PC-3 (cell line): ENCODE measurements at regions not wholly inside any gene's neighbourhood (a gene's known extent, or its start where the extent isn't known, plus 50 kb on each side); places are given as distances from the start of the nearest gene placed in this dataset.

Experiments
- CTCF ChIP-seq: fragments of 300-600 bp; sonication (generic); conservative IDR thresholded peaks from 2 replicates; pipeline ENCODE4 v1.5.1; 2017; ENCODE audit warnings: antibody characterized with exemption, low read depth, mild to moderate bottlenecking, low read length
- EZH2 ChIP-seq: fragments of 300-600 bp; sonication (generic); IDR thresholded peaks from one replicate; pipeline ENCODE4 v1.6.1; 2017; ENCODE audit warnings: antibody characterized with exemption, mild to moderate bottlenecking, low read length; ENCODE audit not compliant: unreplicated experiment

GRCh38 chr2:196376984-196377877 is 205.9 kb upstream of the STK17B start:
- TF ChIP-seq CTCF, result no peak
- no peak for TF ChIP-seq EZH2
